ENCODE measurements at regions not wholly inside any gene's neighbourhood (a gene's known extent, or its start where the extent isn't known, plus 50 kb on each side); places are given as distances from the start of the nearest gene placed in this dataset.

GRCh38 chr2:217023611-217024010, 163.7 kb upstream of the TNP1 start:
- no peak for TF ChIP-seq CTCF (IDR thresholded peaks at IDR 0.05)
- no peak for TF ChIP-seq POLR2A (IDR thresholded peaks at IDR 0.05)
- no peak for TF ChIP-seq POLR2AphosphoS5 (IDR thresholded peaks at IDR 0.05)
